WTC11 (cell line): ENCODE measurements at regions not wholly inside any gene's neighbourhood (a gene's known extent, or its start where the extent isn't known, plus 50 kb on each side); places are given as distances from the start of the nearest gene placed in this dataset.

Experiments used
- ATAC-seq: fragments of 200-7000 bp; cut with Tn5 transposase; 2 replicates; pipeline ENCODE4 v1.10.0; 2021; ENCODE audit warnings: mild to moderate bottlenecking, moderate library complexity
- CTCF ChIA-PET: fragments of 300-600 bp; sonication (Branson Sonifier 250); formaldehyde crosslinking; loops from one replicate; lab custom pipeline; 2021; ENCODE audit warnings: antibody characterized with exemption; lab: Charles Lee
- POLR2A ChIA-PET: fragments of 350-600 bp; sonication (Branson Sonifier 250); formaldehyde crosslinking; loops from one replicate; lab custom pipeline; 2021; ENCODE audit warnings: antibody characterized with exemption; lab: Charles Lee
- DNase-seq: peaks from one replicate; pipeline ENCODE4 v3.0.0; 2021; ENCODE audit warnings: low spot score
- H3K27ac Mint-ChIP-seq: 2 replicates; pipeline ENCODE4 v1.8.0; 2021; ENCODE audit warnings: mixed read lengths
- H3K27me3 Mint-ChIP-seq: 2 replicates; pipeline ENCODE4 v1.8.0; 2021; ENCODE audit warnings: low read depth, mild to moderate bottlenecking, moderate library complexity, mixed read lengths
- H3K36me3 Mint-ChIP-seq: 2 replicates; pipeline ENCODE4 v1.8.0; 2021; ENCODE audit warnings: mixed read lengths
- H3K4me1 Mint-ChIP-seq: 2 replicates; pipeline ENCODE4 v1.8.0; 2022; ENCODE audit warnings: mixed read lengths
- H3K4me3 Mint-ChIP-seq: 2 replicates; pipeline ENCODE4 v1.8.0; 2021; ENCODE audit warnings: mild to moderate bottlenecking, moderate library complexity, mixed read lengths
- H3K9me3 Mint-ChIP-seq: 2 replicates; pipeline ENCODE4 v1.8.0; 2021; ENCODE audit warnings: mixed read lengths
- ATF2 ChIP-seq: sonication (generic); formaldehyde crosslinking; IDR thresholded peaks from 2 replicates; pipeline ENCODE4 v1.8.1; 2022; ENCODE audit warnings: low read depth, missing genetic modification reagents, borderline replicate concordance
- ATF3 ChIP-seq: sonication (generic); formaldehyde crosslinking; conservative IDR thresholded peaks from 2 replicates; pipeline ENCODE4 v1.8.1; 2022; ENCODE audit warnings: mild to moderate bottlenecking, missing genetic modification reagents
- CBFB ChIP-seq: sonication (generic); formaldehyde crosslinking; IDR thresholded peaks from 2 replicates; pipeline ENCODE4 v1.8.1; 2022; ENCODE audit warnings: mild to moderate bottlenecking, low read depth, missing genetic modification reagents
- CREB1 ChIP-seq: sonication (generic); formaldehyde crosslinking; IDR thresholded peaks from 2 replicates; pipeline ENCODE4 v1.8.0; 2023; ENCODE audit warnings: mild to moderate bottlenecking, missing genetic modification reagents
- E2F5 ChIP-seq: sonication (generic); formaldehyde crosslinking; IDR thresholded peaks from 2 replicates; pipeline ENCODE4 v1.8.1; 2022; ENCODE audit warnings: mild to moderate bottlenecking, moderate library complexity, missing genetic modification reagents
- FOXJ3 ChIP-seq: sonication (generic); formaldehyde crosslinking; IDR thresholded peaks from 2 replicates; pipeline ENCODE4 v1.9.0; 2021; ENCODE audit warnings: missing genetic modification reagents, mild to moderate bottlenecking, borderline replicate concordance
- FOXK1 ChIP-seq: sonication (generic); formaldehyde crosslinking; IDR thresholded peaks from 2 replicates; pipeline ENCODE4 v1.8.0; 2022; ENCODE audit warnings: mild to moderate bottlenecking, moderate library complexity, missing genetic modification reagents
- GABPB1 ChIP-seq: sonication (generic); formaldehyde crosslinking; IDR thresholded peaks from 2 replicates; pipeline ENCODE4 v1.8.1; 2023; ENCODE audit warnings: mild to moderate bottlenecking, missing genetic modification reagents
- HMGXB4 ChIP-seq: sonication (generic); formaldehyde crosslinking; IDR thresholded peaks from 2 replicates; pipeline ENCODE4 v1.8.1; 2023; ENCODE audit warnings: mild to moderate bottlenecking, moderate library complexity, missing genetic modification reagents
- MYBL2 ChIP-seq: sonication (generic); formaldehyde crosslinking; IDR thresholded peaks from 2 replicates; pipeline ENCODE4 v1.8.1; 2023; ENCODE audit warnings: mild to moderate bottlenecking, moderate library complexity, missing genetic modification reagents
- NFE2L1 ChIP-seq: sonication (generic); formaldehyde crosslinking; IDR thresholded peaks from 2 replicates; pipeline ENCODE4 v1.8.1; 2023; ENCODE audit warnings: missing genetic modification reagents
- NR1H2 ChIP-seq: sonication (generic); formaldehyde crosslinking; IDR thresholded peaks from 2 replicates; pipeline ENCODE4 v1.9.0; 2021; ENCODE audit warnings: mild to moderate bottlenecking, moderate library complexity, missing genetic modification reagents
- NR3C1 ChIP-seq: sonication (generic); formaldehyde crosslinking; conservative IDR thresholded peaks from 2 replicates; pipeline ENCODE4 v1.8.1; 2023; ENCODE audit warnings: low read depth, mild to moderate bottlenecking, missing genetic modification reagents
- PRDM15 ChIP-seq: sonication (generic); formaldehyde crosslinking; IDR thresholded peaks from 2 replicates; pipeline ENCODE4 v1.8.0; 2022; ENCODE audit warnings: missing genetic modification reagents
- SMAD3 ChIP-seq: sonication (generic); formaldehyde crosslinking; IDR thresholded peaks from 2 replicates; pipeline ENCODE4 v1.8.0; 2022; ENCODE audit warnings: missing genetic modification reagents, mild to moderate bottlenecking, borderline replicate concordance
- STAT6 ChIP-seq: sonication (generic); formaldehyde crosslinking; conservative IDR thresholded peaks from 2 replicates; pipeline ENCODE4 v1.8.1; 2023; ENCODE audit warnings: mild to moderate bottlenecking, low read depth, missing genetic modification reagents, moderate library complexity
- USF1 ChIP-seq: sonication (generic); formaldehyde crosslinking; IDR thresholded peaks from 2 replicates; pipeline ENCODE4 v1.8.0; 2022; ENCODE audit warnings: mild to moderate bottlenecking, missing genetic modification reagents
- ZNF232 ChIP-seq: sonication (generic); formaldehyde crosslinking; IDR thresholded peaks from 2 replicates; pipeline ENCODE4 v1.8.0; 2022; ENCODE audit warnings: mild to moderate bottlenecking, missing genetic modification reagents
- ZNF671 ChIP-seq: fragments of 250-450 bp; sonication (Bioruptor Pico); IDR thresholded peaks from 2 replicates; pipeline ENCODE4 v1.8.0; 2021; ENCODE audit warnings: mild to moderate bottlenecking
- ZSCAN18 ChIP-seq: fragments of 250-450 bp; sonication (Bioruptor Pico); IDR thresholded peaks from 2 replicates; pipeline ENCODE4 v2.1.2; 2022; ENCODE audit warnings: mild to moderate bottlenecking, moderate library complexity

- H3K36me3 Mint-ChIP-seq: peaks cover 22% of the 10 kb centered on the region
- H3K27me3 Mint-ChIP-seq: peaks cover 8% of the 10 kb centered on the region
- H3K27ac Mint-ChIP-seq: no peak overlapping the region
- POLR2A ChIA-PET: no interaction called here
- TF ChIP-seq FOXJ3 (CRISPR knock-in tag) (no peak), ZNF232 (CRISPR knock-in tag) (no peak), E2F5 (CRISPR knock-in tag) (no peak), ZNF671 (CRISPR knock-in tag) (no peak), CBFB (no peak), USF1 (CRISPR knock-in tag) (no peak), CREB1 (CRISPR knock-in tag) (no peak), SMAD3 (CRISPR knock-in tag) (no peak), MYBL2 (CRISPR knock-in tag) (no peak), ZSCAN18 (CRISPR knock-in tag) (no peak), GABPB1 (CRISPR knock-in tag) (no peak), NR1H2 (CRISPR knock-in tag) (no peak), ATF2 (no peak), HMGXB4 (CRISPR knock-in tag) (no peak), STAT6 (CRISPR knock-in tag) (no peak), FOXK1 (CRISPR knock-in tag) (no peak), NFE2L1 (no peak), PRDM15 (no peak), ATF3 (CRISPR knock-in tag) (no peak), NR3C1 (CRISPR knock-in tag) (no peak)
- DNase-seq (no peak), ATAC-seq (no peak)
- H3K4me3 Mint-ChIP-seq: no peak overlapping the region
- H3K9me3 Mint-ChIP-seq: peaks cover 35% of the 10 kb centered on the region
- CTCF ChIA-PET: no interaction called here
- H3K4me1 Mint-ChIP-seq: peaks cover 3% of the 10 kb centered on the region; the same call in 1 of the 2 replicates
Observed at GRCh38 chr12:97672870-97673269, 210.3 kb downstream of the RMST start.
